ENCODE measurements at regions not wholly inside any gene's neighbourhood (a gene's known extent, or its start where the extent isn't known, plus 50 kb on each side); places are given as distances from the start of the nearest gene placed in this dataset.

DNA sequence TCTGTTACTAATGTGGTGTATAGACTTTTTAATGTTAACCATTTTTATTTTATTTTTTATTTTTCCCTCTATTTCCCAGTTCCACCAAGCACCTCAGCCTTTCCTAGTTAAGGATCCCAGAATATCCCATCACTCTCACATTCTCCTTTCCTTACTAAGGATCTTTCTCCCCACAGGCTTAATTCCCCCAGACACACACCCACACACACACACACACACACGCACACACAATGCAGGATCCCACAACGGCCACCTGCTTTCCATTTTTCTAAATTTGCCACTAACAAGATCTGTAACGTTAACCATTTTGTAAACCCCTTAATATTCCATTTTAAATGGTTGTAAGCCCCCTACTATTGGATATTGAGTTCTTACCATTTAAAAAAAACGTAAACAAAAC, 404.1 kb downstream of the ZIC1 start:
- Histone ChIP-seq H3K36me3 (no peaks in the 10 kb centered on the region), H3K4me2 (no peak overlapping the region), H3K27me3 (no peaks in the 10 kb centered on the region), H3K4me1 (no peaks in the 10 kb centered on the region), H4K20me1 (no peaks in the 10 kb centered on the region), H3K27ac (no peak overlapping the region), H3K9ac (no peak overlapping the region), H3K4me3 (no peak overlapping the region), H3K9me3 (no peaks in the 10 kb centered on the region)
- no peak for TF ChIP-seq Cebpa-rat (IDR thresholded peaks at IDR 0.05)

DNA sequence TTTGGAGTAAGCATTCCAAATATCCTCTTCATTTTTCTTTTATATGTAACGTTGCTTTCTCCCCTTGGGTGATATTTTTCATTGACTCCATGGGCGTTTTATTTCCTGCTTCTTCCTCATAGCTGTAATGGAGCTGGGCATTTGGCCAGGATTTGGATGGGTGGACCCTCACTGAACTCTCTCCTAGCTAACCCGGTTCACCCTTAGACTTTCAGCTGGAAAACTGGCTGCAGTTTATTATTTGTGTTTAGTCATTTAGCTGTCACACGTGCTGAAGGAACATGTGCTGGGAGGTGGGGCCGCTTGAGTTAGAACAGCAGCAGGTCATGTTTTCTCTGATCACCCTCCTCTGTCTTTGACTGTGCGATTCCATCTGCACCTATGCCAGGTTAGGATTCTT, 407.6 kb downstream of the ZIC1 start:
- Histone ChIP-seq H3K4me2 (no peak overlapping the region), H3K36me3 (no peaks in the 10 kb centered on the region), H3K4me3 (no peak overlapping the region), H3K9me3 (no peaks in the 10 kb centered on the region), H3K4me1 (no peaks in the 10 kb centered on the region), H4K20me1 (no peaks in the 10 kb centered on the region), H3K27me3 (no peaks in the 10 kb centered on the region), H3K27ac (no peak overlapping the region), H3K9ac (no peak overlapping the region)
- TF ChIP-seq Cebpa-rat (IDR thresholded peaks at IDR 0.05): no peak

DNA sequence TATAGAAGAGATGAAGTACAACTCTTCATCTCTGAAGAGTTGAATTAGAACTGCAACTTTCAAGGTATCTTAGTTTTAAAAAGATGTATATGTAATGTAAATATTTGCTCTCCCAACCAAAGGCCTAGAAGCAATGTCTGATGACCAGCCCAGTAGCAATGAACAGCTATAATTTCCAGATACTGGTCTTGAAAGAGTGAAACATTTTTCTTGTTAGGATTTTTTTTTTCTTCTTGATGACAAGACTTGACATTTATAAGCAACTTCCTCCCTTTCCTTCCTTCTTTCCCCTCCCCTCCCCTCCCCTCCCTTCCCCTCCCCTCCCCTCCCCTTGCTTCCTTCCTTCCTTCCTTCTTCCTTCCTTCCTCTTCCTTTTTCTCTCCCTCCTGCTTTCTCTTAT, 423.4 kb downstream of the ZIC1 start:
- H3K9me3 ChIP-seq: no peaks in the 10 kb centered on the region
- no peaks in the 10 kb centered on the region for H3K36me3 ChIP-seq
- H3K27me3 ChIP-seq: no peaks in the 10 kb centered on the region
- no peak overlapping the region for H3K9ac ChIP-seq
- H3K4me3 ChIP-seq: no peak overlapping the region
- no peak overlapping the region for H3K4me2 ChIP-seq
- no peak overlapping the region for H3K27ac ChIP-seq
- no peaks in the 10 kb centered on the region for H4K20me1 ChIP-seq
- no peaks in the 10 kb centered on the region for H3K4me1 ChIP-seq
- TF ChIP-seq Cebpa-rat (IDR thresholded peaks at IDR 0.05): no peak

DNA sequence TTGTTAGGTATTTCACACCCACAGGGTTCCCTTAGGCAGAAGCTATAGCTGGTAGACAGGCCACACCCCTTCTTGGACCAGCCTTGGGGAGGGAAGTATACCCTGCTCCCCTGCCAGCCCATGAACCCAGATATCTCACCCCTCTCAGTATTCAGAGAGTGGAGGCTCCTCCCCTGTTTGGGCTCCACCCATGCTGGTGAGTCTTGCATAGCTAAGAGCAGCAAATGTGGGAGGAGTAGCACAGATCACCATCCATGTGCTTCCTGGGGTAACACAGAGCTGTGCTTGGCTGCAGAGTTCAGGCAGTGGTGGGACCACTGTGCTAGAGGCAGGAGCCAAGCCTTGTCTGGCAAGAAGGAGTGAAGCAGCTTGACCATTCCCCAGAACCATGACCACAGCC, 427.2 kb downstream of the ZIC1 start:
- H3K4me3 ChIP-seq: no peak overlapping the region
- H3K36me3 ChIP-seq: no peaks in the 10 kb centered on the region
- H4K20me1 ChIP-seq: no peaks in the 10 kb centered on the region
- no peak for TF ChIP-seq Cebpa-rat (IDR thresholded peaks at IDR 0.05)
- no peak overlapping the region for H3K4me2 ChIP-seq
- no peaks in the 10 kb centered on the region for H3K27me3 ChIP-seq
- H3K4me1 ChIP-seq: no peaks in the 10 kb centered on the region
- no peak overlapping the region for H3K27ac ChIP-seq
- no peak overlapping the region for H3K9ac ChIP-seq
- no peaks in the 10 kb centered on the region for H3K9me3 ChIP-seq

DNA sequence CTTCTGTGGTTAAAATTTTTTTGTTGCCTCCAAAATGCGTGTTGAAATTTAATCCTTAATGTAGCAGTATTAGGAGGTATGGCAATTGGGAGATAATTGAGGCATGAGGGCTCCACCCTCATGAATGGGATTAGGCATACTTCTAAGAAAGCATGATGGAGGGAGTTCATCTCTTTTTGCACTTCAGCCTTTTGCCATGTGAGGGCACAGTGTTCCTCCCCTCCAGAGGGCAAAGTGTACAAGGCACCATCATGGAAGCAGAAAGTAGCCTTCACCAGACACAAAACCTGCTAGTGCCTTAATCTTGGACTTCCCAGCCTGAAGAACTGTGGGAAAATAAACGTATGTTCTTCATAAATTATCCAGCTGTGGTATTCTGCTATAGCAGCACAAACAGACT, 429.5 kb downstream of the ZIC1 start:
- Histone ChIP-seq H3K4me1 (no peaks in the 10 kb centered on the region), H3K9me3 (no peaks in the 10 kb centered on the region), H3K4me3 (no peak overlapping the region), H3K4me2 (no peak overlapping the region), H3K27me3 (no peaks in the 10 kb centered on the region), H3K27ac (no peak overlapping the region), H4K20me1 (no peaks in the 10 kb centered on the region), H3K9ac (no peak overlapping the region), H3K36me3 (no peaks in the 10 kb centered on the region)
- no peak for TF ChIP-seq Cebpa-rat (IDR thresholded peaks at IDR 0.05)

DNA sequence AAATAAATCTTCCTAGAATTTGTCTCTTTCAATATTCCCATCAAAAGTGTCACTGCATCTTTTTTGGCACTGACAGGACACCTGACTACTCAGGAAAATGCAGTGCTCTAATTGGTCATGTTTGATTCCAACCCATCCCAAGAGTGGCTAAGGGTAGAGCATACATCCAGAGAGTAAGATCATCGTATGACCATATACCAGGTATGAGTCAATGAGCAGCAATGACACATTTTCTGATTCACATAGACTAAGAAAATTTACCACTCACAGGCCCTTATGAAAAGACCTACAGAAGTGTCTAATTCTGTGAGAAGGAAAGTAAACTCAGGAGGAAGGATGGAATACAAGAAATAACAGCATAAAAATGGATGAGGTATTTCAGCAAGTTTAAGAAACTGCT, 434.2 kb downstream of the ZIC1 start:
- Histone ChIP-seq H3K27ac (no peak overlapping the region), H3K9me3 (no peaks in the 10 kb centered on the region)
- no peak for TF ChIP-seq Cebpa-rat (IDR thresholded peaks at IDR 0.05)

DNA sequence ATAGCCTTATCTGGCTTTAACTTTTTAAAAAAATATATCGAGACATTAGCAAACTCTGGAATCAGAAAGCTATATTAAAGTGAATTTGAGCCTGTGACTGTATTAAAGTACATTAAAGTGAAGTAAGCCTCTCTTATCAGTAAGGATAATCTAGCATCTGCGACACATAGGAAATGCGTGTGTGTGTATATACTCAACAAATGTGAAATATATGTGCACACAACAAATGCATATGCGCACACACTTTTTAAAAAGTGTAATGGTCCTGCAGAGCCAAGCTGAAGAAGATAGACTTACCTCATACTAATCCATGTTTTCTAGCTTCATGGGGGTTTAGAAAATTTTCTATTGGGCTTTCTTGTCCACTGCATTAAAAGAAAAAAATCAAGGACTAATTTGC, 437.1 kb downstream of the ZIC1 start:
- TF ChIP-seq Cebpa-rat (IDR thresholded peaks at IDR 0.05): no peak
- H3K36me3 ChIP-seq: no peaks in the 10 kb centered on the region
- H3K4me2 ChIP-seq: no peak overlapping the region
- no peak overlapping the region for H3K9ac ChIP-seq
- H3K4me3 ChIP-seq: no peak overlapping the region
- H3K9me3 ChIP-seq: no peaks in the 10 kb centered on the region
- no peaks in the 10 kb centered on the region for H3K4me1 ChIP-seq
- H3K27ac ChIP-seq: no peak overlapping the region
- H3K27me3 ChIP-seq: no peaks in the 10 kb centered on the region
- no peaks in the 10 kb centered on the region for H4K20me1 ChIP-seq

More for the DNA sequence above, 434.2 kb downstream of the ZIC1 start:
- Histone ChIP-seq H3K4me2 (no peak overlapping the region), H4K20me1 (no peaks in the 10 kb centered on the region), H3K27me3 (no peaks in the 10 kb centered on the region), H3K36me3 (no peaks in the 10 kb centered on the region), H3K4me1 (no peaks in the 10 kb centered on the region), H3K9ac (no peak overlapping the region), H3K4me3 (no peak overlapping the region)

DNA sequence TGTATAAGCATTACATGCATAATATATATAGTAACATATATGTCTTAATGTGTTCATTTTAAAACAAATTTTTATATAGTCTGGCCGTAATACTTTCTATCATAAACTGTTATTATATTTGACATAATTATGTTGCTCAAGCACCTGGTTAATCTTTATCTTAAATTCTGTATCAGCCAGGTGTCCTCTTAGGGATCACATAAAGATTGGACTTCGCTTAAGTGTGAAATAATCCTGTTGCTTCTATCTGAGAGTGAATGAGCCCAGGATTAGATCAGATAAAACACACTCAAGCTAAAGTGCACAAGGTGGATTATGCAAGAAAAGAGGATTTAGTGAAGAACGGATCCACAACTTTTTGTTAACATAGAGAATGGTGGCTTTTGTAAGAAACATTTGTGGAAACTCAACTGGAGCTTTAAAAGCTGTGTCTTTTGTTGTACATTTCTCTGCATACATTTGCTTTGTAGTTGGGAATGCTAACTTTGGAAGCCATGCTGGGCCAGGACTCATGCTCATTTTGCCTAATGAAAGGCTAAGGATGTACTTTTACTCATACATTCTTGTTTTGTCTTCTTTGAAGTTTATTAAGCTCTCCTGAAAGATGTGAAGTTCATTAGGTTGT, 437.8 kb downstream of the ZIC1 start:
- no peak for TF ChIP-seq Cebpa-rat (IDR thresholded peaks at IDR 0.05)
- Histone ChIP-seq H3K9me3 (no peaks in the 10 kb centered on the region), H3K9ac (no peak overlapping the region), H4K20me1 (no peaks in the 10 kb centered on the region), H3K4me1 (no peaks in the 10 kb centered on the region), H3K36me3 (no peaks in the 10 kb centered on the region), H3K4me3 (no peak overlapping the region), H3K4me2 (no peak overlapping the region), H3K27me3 (no peaks in the 10 kb centered on the region), H3K27ac (no peak overlapping the region)

DNA sequence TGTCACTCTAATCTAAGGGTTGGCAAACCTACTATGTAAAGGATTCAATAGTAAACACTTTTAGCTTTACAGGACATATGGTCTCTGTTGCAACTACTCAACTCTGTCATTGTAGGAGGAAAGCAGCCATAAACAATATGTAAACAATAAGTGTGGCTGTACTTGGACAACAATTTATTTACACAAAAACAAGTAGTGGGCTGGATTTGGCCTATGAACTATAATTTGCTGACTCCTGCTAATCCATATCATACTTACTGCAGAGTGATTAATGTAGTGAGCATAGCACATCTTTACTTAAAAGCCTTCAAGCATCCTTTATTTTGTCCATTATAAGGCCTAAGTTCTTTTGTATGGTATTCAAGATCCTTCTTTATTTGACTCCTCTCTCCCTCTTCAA, 441.9 kb downstream of the ZIC1 start:
- H3K27me3 ChIP-seq: no peaks in the 10 kb centered on the region
- H4K20me1 ChIP-seq: no peaks in the 10 kb centered on the region
- H3K9me3 ChIP-seq: no peaks in the 10 kb centered on the region
- no peak overlapping the region for H3K4me3 ChIP-seq
- H3K4me1 ChIP-seq: no peaks in the 10 kb centered on the region
- no peaks in the 10 kb centered on the region for H3K36me3 ChIP-seq
- no peak overlapping the region for H3K4me2 ChIP-seq
- TF ChIP-seq Cebpa-rat (IDR thresholded peaks at IDR 0.05): no peak
- no peak overlapping the region for H3K27ac ChIP-seq
- no peak overlapping the region for H3K9ac ChIP-seq

DNA sequence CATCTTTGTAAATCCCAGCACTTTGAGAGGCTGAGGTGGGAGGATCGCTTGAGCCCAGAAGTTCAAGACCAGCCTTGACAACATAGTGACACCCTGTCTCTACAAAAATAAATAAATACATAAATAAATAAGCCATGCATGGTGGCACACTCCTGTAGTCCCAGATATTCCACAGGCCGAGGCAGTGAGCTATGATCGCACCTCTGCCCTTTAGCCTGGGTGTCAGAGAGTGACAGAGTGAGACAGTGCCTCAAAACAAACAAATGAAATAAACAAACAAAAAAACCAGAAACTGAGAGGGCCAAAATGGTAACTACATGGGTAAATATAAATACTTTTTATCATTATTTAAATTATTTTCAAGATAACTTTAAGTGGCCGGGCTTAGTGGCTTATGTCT, 445.4 kb downstream of the ZIC1 start:
- Histone ChIP-seq H3K9me3 (no peaks in the 10 kb centered on the region), H3K4me2 (no peak overlapping the region), H3K9ac (no peak overlapping the region), H3K27ac (no peak overlapping the region), H3K4me1 (no peaks in the 10 kb centered on the region), H3K4me3 (no peak overlapping the region), H3K36me3 (no peaks in the 10 kb centered on the region), H3K27me3 (no peaks in the 10 kb centered on the region), H4K20me1 (no peaks in the 10 kb centered on the region)
- no peak for TF ChIP-seq Cebpa-rat (IDR thresholded peaks at IDR 0.05)

DNA sequence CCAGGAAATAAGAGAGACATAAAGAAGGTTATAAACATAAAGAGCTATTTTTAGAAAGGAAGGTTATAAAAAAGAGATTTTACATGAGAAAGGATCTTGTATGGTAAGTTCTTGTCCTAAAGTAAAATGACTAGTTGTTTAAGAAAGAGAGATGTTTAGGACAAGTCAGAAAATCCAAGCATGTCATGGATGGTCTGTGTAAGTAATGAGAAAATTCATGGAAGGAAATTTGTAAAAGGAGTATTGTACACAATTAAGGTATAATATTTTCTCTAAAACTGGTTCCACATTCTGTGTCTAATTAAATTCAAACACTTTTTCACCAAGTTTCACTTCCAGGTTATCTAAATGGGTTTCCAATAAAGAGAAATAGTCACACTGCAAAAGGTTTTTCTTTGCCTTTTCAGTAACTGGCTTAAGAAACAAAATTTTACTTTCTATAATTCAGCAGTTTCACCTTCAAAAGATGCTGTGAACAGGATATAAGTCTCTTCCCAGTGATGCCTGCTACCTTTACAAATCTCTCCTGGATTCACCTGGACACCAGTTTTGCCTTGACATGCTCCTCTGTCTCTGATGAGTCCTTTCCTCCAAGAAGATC, 455.7 kb downstream of the ZIC1 start:
- no peak overlapping the region for H3K9ac ChIP-seq
- H4K20me1 ChIP-seq: no peaks in the 10 kb centered on the region
- no peak overlapping the region for H3K27ac ChIP-seq
- TF ChIP-seq Cebpa-rat (IDR thresholded peaks at IDR 0.05): no peak
- H3K36me3 ChIP-seq: no peaks in the 10 kb centered on the region
- H3K9me3 ChIP-seq: peaks cover 36% of the 10 kb centered on the region
- H3K4me2 ChIP-seq: no peak overlapping the region
- no peaks in the 10 kb centered on the region for H3K4me1 ChIP-seq
- no peaks in the 10 kb centered on the region for H3K27me3 ChIP-seq
- no peak overlapping the region for H3K4me3 ChIP-seq

Measured in BLaER1 (cell line).